ENCODE measurements at regions not wholly inside any gene's neighbourhood (a gene's known extent, or its start where the extent isn't known, plus 50 kb on each side); places are given as distances from the start of the nearest gene placed in this dataset.

DNA sequence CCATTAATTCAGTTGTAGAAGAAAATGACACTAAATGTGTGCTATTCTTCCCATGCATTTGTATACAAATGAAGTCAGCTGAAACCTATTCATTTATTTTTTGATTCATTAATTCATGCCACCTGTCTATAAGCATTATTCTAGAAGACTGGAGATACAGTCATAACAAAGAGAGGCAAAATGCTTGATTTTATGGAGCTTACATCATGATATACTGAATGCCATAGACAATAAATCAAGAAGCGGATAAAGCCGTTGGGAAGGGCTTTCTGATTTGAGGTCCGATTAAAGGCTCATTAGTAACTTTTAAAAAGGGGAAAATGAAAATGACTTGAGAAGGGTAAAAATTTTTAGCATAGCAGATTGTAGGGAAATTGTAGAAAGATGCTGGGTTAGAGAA lies 494.9 kb downstream of the RERGL start (continued):
- TF ChIP-seq, protein P1, sequence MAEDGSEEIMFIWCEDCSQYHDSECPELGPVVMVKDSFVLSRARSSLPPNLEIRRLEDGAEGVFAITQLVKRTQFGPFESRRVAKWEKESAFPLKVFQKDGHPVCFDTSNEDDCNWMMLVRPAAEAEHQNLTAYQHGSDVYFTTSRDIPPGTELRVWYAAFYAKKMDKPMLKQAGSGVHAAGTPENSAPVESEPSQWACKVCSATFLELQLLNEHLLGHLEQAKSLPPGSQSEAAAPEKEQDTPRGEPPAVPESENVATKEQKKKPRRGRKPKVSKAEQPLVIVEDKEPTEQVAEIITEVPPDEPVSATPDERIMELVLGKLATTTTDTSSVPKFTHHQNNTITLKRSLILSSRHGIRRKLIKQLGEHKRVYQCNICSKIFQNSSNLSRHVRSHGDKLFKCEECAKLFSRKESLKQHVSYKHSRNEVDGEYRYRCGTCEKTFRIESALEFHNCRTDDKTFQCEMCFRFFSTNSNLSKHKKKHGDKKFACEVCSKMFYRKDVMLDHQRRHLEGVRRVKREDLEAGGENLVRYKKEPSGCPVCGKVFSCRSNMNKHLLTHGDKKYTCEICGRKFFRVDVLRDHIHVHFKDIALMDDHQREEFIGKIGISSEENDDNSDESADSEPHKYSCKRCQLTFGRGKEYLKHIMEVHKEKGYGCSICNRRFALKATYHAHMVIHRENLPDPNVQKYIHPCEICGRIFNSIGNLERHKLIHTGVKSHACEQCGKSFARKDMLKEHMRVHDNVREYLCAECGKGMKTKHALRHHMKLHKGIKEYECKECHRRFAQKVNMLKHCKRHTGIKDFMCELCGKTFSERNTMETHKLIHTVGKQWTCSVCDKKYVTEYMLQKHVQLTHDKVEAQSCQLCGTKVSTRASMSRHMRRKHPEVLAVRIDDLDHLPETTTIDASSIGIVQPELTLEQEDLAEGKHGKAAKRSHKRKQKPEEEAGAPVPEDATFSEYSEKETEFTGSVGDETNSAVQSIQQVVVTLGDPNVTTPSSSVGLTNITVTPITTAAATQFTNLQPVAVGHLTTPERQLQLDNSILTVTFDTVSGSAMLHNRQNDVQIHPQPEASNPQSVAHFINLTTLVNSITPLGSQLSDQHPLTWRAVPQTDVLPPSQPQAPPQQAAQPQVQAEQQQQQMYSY (CRISPR knock-in tag; IDR thresholded peaks at IDR 0.05), result no peak
- TF ChIP-seq, protein P2, sequence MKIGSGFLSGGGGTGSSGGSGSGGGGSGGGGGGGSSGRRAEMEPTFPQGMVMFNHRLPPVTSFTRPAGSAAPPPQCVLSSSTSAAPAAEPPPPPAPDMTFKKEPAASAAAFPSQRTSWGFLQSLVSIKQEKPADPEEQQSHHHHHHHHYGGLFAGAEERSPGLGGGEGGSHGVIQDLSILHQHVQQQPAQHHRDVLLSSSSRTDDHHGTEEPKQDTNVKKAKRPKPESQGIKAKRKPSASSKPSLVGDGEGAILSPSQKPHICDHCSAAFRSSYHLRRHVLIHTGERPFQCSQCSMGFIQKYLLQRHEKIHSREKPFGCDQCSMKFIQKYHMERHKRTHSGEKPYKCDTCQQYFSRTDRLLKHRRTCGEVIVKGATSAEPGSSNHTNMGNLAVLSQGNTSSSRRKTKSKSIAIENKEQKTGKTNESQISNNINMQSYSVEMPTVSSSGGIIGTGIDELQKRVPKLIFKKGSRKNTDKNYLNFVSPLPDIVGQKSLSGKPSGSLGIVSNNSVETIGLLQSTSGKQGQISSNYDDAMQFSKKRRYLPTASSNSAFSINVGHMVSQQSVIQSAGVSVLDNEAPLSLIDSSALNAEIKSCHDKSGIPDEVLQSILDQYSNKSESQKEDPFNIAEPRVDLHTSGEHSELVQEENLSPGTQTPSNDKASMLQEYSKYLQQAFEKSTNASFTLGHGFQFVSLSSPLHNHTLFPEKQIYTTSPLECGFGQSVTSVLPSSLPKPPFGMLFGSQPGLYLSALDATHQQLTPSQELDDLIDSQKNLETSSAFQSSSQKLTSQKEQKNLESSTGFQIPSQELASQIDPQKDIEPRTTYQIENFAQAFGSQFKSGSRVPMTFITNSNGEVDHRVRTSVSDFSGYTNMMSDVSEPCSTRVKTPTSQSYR (CRISPR knock-in tag; IDR thresholded peaks at IDR 0.05), result no peak

DNA sequence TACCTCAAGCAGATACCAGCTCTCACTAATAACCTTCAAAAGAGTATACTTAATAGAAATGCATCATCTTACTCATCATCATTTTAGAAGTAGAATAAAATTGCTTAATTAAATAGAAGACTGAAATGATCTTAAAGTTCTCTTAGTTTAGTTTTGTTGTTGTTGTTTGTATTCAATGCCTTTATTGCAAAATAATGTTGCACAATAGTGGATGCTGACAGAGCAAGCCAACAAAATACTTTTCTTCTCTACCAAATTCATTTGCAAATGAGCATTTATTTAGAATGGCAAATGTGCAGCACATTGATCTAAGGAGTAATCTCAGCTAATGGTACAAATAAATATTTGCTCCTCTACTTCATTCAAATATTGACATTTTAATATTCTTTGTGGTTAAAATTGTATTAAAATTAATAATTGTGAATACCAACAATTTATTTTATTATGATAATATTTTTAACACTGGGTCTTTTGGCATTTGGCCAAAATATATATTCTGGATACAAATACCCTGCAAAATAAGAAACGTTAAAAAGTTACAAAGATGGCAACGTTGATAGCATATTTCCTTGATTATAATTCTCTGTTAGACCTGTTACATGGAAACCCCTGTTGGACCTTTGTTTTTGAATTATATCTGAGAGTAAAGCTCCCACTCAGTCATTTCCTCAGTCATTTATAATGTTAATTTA lies 496.1 kb downstream of the RERGL start:
- Mint-ChIP-seq H3K27me3 (ENCODE audit: low read depth) (no peaks in the 10 kb centered on the region), H3K4me1 (peaks cover 7% of the 10 kb centered on the region), H3K27ac (no peak overlapping the region), H3K9me3 (no peaks in the 10 kb centered on the region), H3K36me3 (no peaks in the 10 kb centered on the region), H3K4me3 (no peak overlapping the region)
- TF ChIP-seq, protein P3, sequence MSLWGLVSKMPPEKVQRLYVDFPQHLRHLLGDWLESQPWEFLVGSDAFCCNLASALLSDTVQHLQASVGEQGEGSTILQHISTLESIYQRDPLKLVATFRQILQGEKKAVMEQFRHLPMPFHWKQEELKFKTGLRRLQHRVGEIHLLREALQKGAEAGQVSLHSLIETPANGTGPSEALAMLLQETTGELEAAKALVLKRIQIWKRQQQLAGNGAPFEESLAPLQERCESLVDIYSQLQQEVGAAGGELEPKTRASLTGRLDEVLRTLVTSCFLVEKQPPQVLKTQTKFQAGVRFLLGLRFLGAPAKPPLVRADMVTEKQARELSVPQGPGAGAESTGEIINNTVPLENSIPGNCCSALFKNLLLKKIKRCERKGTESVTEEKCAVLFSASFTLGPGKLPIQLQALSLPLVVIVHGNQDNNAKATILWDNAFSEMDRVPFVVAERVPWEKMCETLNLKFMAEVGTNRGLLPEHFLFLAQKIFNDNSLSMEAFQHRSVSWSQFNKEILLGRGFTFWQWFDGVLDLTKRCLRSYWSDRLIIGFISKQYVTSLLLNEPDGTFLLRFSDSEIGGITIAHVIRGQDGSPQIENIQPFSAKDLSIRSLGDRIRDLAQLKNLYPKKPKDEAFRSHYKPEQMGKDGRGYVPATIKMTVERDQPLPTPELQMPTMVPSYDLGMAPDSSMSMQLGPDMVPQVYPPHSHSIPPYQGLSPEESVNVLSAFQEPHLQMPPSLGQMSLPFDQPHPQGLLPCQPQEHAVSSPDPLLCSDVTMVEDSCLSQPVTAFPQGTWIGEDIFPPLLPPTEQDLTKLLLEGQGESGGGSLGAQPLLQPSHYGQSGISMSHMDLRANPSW (CRISPR knock-in tag; conservative IDR thresholded peaks at IDR 0.05; ENCODE audit: low read depth), result no peak
- TF ChIP-seq JUN (CRISPR knock-in tag; IDR thresholded peaks at IDR 0.05) (no peak), ZNF219 (CRISPR knock-in tag; IDR thresholded peaks at IDR 0.05; ENCODE audit: borderline replicate concordance) (no peak)
- CTCF ChIA-PET, result no interaction called here
- no peak for DNase-seq (ENCODE audit: low spot score)
- POLR2A ChIA-PET, result no interaction called here
- ATAC-seq, result no peak

DNA sequence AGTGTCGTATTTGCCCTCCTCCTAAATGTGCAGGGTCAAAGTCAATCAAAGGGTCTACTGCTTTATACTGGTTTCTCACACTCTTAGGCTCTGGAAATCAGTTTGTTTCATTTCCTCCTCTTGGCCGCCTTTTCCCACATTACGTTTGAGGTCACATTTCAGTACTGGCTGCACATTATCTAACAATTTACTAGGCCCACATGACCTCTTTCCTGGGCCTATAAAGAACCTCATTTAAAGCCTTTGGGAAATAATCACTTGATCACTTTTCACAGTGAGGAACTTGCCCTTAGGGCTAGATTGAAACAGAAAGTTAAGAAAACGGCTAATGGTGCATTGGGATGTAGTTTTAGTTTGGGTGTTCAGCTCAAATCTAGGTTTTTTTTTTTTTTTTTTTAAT lies 497.5 kb downstream of the RERGL start:
- H3K9me3 Mint-ChIP-seq, result no peaks in the 10 kb centered on the region
- H3K4me3 Mint-ChIP-seq, result no peak overlapping the region
- no peaks in the 10 kb centered on the region for H3K36me3 Mint-ChIP-seq
- no peak overlapping the region for H3K27ac Mint-ChIP-seq
- DNase-seq (ENCODE audit: low spot score) (no peak), ATAC-seq (0 out of 2 replicates have a peak, but pooled peaks have one; percentile 22)
- TF ChIP-seq, protein P4, sequence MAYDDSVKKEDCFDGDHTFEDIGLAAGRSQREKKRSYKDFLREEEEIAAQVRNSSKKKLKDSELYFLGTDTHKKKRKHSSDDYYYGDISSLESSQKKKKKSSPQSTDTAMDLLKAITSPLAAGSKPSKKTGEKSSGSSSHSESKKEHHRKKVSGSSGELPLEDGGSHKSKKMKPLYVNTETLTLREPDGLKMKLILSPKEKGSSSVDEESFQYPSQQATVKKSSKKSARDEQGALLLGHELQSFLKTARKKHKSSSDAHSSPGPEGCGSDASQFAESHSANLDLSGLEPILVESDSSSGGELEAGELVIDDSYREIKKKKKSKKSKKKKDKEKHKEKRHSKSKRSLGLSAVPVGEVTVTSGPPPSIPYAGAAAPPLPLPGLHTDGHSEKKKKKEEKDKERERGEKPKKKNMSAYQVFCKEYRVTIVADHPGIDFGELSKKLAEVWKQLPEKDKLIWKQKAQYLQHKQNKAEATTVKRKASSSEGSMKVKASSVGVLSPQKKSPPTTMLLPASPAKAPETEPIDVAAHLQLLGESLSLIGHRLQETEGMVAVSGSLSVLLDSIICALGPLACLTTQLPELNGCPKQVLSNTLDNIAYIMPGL (CRISPR knock-in tag; IDR thresholded peaks at IDR 0.05), result no peak
- TF ChIP-seq, protein P3 (CRISPR knock-in tag; conservative IDR thresholded peaks at IDR 0.05; ENCODE audit: low read depth), result no peak
- ChIA-PET POLR2A (no interaction called here), CTCF (no interaction called here)
- no peaks in the 10 kb centered on the region for H3K27me3 Mint-ChIP-seq (ENCODE audit: low read depth)
- H3K4me1 Mint-ChIP-seq, result peaks cover 13% of the 10 kb centered on the region
